HG03175 (cell line): ENCODE measurements at regions not wholly inside any gene's neighbourhood (a gene's known extent, or its start where the extent isn't known, plus 50 kb on each side); places are given as distances from the start of the nearest gene placed in this dataset.
A peak's percentile ranks its signal among the peaks of the same experiment; 100 is the strongest.

Experiments
- ATAC-seq: cut with Tn5 transposase; IDR thresholded peaks from one replicate; pipeline ENCODE4 v1.9.1; 2021; ENCODE audit warnings: mild to moderate bottlenecking, moderate library complexity; ENCODE audit not compliant: unreplicated experiment

DNA sequence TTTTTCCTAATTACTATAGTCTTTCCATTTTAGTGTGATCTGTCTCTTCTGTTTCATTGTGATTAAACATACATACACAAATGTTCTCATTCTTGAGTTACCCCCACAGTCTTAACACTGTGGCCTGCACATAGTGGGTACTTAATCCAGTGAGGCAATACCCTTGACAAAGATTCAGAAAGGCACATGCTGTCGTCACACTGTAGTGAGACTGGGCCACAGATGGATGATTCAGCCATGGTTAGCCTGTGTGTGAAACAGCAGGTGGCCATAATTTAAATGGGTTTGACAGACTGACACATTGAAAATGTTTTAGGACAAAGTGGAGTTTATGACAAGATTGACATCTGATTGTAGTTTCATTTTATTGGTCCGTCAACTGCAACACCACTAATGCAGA lies 313.1 kb downstream of the C11orf87 start:
- ATAC-seq, result no peak

DNA sequence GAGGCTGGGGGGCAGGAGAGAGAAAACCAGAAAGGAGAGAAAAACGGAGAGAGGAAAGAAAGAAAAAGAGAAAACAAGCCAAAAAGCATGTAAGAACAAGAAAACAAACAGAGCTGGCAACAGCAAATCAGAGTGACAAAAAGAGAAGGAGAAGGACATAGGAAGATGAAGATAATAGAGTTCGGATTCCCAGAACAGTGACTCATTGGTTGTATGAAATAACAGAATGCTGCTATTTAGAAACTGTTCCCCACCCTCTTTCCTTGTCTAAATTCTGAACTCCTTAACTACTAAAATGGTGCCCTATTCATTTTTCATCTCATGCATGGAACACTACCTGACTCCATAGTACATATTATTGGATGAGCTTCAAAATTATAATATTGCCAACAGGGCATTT lies 317.4 kb downstream of the C11orf87 start:
- ATAC-seq, result no peak

DNA sequence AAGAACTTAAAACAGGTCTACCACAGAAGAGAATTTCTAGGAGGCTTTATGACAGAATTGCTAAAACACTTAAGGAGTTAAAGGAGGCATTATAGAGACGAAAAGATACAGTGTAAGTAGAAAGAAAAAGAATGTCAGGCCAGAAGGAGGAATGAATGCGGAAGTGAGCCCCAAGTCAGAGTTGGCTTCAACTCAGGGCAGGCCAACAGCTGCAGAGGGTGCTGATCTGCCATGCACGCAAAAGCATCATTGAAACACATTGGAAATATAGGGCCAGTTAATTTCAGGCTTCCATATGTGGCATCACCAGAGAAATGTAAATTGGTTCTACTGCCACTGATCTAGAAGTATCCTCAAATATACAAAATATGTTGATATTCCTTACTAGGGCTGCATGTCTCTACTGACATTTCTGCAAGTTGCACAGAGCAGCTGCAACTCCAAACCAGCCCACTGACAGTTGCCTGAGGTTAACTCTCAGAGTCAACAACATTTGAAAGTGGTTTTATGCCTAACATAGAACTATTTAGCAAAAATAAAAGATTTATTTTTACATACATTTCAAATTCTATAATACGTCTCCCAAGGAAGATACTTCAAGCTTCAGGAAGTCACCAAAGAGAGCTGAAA lies 324.1 kb downstream of the C11orf87 start:
- no peak for ATAC-seq

DNA sequence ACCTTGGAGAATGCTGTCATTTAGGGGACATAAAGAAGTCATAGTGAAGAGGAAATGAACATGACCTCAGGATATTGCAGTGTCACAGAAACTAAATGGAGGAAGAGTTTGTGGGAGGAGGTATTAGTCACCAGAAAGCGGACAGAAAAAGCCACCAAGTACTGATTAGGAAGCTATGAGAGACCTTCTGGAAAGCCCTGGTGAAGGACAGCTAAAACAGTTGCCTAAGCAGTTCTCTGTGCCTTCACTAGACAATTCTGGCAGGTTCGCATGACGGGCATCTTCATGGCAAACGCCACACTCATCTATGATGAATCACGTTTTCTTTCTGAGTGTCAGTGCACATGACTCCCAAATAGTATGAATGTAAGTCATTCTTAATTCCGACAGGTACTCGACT lies 325.8 kb downstream of the C11orf87 start:
- peak; percentile 49 for ATAC-seq

DNA sequence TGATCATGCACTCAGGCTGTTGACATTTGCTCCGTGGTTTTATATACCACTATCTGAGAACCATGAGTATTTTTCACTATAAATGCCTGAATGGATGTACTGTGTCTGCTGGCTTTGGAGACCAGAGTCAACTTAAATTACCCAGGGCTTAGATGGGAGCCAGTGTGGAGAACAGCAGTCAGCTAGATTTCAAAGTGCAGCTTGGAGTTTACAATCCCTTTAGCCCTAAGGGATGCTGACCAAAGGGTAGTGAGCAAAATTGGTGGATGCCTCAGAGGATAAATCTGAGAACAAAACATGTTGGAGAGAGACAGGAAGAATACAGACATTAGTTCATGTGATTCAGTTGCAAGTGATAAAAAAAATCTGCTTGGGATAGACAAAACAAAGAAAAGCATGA lies 327.5 kb downstream of the C11orf87 start:
- no peak for ATAC-seq

DNA sequence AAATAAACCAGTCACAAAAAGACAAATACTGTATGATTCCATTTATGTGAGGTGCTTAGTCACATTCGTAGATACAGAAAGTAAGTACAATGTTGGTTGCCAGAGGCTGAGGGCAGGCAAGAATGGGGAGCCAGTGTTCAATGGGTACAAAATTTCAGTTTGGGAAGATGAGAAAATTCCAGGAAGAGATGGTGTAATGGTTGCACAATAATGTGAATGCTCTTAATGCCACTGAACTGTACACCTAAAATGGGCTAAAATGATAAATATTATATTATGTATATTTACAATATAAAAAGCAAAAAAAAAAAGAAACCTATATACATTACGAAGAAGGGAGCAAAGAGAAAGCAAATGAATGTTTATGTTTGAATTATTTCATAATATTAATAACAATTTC lies 329.0 kb downstream of the C11orf87 start:
- ATAC-seq, result no peak

GRCh38 chr11:109752212-109752825 lies 330.3 kb downstream of the C11orf87 start:
- ATAC-seq, result no peak

DNA sequence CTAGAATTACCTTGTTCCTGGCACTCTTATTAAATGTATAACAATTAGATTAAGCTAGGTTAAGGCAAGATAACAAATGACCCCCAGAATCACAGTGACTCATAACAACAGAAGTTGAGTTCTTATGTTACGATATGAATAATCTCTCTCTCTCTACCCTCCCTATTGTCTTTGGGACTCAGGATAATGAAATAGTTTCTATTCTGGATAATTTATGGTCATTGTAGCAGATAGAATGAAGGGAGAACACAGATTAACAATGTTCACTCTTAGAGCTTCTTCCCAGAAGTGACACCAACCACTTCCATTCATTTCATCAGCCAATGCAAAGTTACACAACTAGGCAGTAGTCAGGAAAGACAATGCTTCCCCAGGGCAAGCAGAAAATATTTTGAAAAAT lies 334.5 kb downstream of the C11orf87 start:
- ATAC-seq, result no peak

DNA sequence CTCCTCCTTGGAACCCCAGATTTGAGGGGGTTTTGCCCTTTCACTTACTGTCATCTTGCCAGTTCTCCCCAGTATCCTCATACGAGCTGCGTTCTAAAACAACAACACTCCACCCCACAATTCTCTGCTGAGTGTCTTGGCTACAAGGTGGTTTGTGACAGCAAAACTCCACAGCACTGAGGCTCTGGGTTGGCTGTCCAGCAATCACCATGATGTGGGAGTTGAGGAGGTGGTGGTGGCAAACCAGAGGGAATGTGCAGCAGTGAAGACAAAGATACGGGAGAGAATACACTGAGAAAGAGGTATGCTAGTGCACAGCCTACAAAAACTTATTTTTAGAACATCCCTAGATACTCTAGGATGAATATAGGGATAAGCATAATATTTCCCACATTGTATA lies 335.0 kb downstream of the C11orf87 start:
- ATAC-seq, result no peak

GRCh38 chr11:109762546-109762945 lies 330.6 kb upstream of the ZC3H12C start:
- no peak for ATAC-seq

GRCh38 chr11:109765709-109766311 lies 327.4 kb upstream of the ZC3H12C start:
- ATAC-seq, result no peak

DNA sequence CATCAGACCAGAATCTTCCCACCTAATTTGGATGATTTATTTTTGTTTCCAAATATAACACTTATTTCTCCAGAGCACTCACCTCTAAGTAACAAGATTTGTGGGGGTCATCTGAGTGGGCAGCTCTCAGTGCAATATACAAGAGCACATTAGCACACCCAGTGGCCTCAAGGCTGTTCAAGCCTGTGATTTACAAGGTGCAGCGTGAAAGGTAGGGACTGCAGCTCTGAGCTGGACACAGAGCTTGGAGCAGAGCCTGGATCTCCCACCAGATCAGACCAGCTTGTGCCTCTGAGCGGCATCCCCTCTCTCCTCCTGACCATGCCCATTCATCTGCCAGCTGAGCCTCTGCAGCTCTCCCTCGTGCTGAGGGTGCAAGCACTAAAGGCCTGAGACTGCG lies 323.3 kb upstream of the ZC3H12C start:
- no peak for ATAC-seq

DNA sequence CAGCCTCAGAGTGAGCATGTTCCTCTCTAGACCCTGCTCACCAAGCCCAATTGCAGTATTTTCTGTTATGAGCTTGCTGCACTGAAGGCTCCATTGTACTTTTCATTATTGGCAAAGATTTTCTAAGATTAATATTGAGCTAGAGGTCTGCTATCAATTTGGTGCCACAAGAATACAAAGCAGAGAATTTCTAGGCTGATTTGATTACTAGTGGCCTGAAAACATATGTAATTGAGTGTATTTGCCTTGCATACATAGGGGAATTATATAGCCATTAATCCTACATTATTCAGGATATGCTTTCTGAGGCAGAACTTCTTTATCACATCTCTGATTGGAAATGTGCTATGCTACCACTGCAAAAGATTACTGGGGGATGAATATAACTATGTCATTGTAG lies 322.9 kb upstream of the ZC3H12C start:
- ATAC-seq, result no peak

DNA sequence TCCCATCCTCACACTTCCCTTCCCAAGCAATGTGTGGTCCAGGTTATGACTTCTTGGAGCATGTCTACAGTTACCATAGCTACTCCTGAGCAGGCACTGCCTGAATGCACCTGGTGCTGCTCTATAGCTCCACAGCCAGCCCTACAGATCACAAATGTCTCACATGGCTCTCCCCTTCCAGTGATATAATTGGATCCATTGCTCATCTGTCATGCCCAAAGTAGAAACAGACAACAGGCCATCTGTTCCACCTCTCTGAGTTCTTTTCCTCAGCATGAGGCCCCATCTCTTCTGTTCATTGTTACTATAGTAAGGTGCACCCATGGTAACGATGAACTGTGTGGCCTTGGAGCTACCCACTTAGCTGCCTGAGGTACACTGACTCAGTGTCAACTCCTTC lies 320.3 kb upstream of the ZC3H12C start:
- no peak for ATAC-seq

DNA sequence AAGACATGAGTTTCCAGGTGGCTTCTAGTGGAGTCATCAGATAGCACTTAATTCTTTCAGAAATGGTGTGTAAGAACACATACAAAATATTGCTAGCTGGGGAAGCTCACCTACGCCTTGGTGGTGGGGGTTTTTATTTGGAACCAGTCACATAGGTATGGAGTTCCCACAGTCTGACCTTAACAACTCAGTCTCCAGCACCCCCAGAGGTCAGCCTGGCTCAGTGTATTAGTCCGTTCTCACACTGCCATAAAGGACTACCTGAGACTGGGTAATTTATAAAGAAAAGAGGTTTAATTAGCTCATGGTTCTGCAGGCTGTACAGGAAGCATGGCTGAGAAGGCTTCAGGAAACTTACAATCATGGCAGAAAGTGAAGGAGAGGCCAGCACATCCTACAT lies 317.5 kb upstream of the ZC3H12C start:
- ATAC-seq, result no peak

DNA sequence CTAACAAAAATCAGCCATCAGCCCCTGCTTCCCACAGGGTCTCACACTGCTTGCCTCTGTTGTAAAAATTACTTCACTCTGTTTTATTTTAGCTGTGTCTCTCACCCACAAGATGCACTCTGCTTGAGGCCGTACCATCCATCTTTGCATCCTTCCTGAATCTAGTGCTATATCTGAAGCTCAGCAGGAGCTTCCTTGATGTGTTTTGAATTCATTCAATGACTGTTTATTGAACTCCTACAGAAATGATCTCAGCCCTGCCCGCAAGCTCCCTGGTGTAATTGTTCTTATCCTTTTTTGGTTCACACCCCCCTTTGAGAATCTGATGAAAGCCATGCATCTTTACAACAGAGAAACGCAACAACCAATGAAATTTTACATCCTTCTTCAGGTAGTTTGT lies 310.2 kb upstream of the ZC3H12C start:
- ATAC-seq, result no peak

DNA sequence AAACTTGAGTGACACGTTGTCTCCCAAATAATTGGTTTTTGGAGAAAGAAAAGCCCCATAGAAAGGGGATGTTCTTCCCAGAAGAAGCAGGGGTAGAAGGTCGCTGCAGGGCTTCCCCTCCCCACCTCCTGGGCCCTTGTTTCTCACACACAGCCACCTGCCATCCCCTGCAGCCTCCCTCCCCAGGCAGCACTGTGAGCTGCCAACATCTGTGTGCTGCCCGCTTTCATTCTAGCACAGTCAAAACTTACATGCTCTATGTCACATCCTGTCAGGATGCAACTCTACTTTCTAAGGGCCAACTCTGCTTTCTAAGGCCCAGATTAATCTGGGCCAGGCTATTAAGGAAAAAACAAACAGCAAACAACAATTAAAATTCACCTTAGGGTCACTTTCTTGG lies 309.4 kb upstream of the ZC3H12C start:
- ATAC-seq, result peak; percentile 98

GRCh38 chr11:109784536-109784935 lies 308.7 kb upstream of the ZC3H12C start:
- no peak for ATAC-seq

- no peak for ATAC-seq
Observed at GRCh38 chr11:109785198-109785597, 308.0 kb upstream of the ZC3H12C start.

GRCh38 chr11:109785714-109786113 lies 307.5 kb upstream of the ZC3H12C start:
- no peak for ATAC-seq

DNA sequence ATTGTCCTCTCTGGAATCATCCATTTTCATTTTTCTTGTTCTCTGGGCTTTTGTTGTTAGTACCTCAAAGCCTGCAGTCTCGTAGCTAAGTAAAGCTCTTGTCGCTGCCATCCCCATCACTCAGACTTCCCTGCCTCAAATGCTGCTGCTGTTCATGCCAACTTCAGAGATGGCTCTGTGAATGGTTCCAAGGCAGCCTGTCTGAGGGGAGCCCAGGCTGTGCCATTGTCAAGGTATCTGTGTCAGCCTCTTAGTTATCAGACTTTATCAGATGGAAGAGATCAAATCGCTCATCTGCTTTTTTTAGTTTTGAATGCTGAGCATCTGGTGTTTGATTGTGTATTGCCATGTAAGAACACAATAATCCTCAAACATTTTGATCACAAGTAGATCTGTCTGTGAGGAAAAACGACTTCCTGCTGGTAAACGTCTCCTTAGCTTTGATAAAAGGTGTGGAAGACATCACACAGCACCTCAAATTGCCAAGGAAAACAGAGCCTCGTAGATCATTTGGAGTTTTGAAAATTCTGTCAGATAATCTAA lies 304.2 kb upstream of the ZC3H12C start:
- ATAC-seq, result no peak

DNA sequence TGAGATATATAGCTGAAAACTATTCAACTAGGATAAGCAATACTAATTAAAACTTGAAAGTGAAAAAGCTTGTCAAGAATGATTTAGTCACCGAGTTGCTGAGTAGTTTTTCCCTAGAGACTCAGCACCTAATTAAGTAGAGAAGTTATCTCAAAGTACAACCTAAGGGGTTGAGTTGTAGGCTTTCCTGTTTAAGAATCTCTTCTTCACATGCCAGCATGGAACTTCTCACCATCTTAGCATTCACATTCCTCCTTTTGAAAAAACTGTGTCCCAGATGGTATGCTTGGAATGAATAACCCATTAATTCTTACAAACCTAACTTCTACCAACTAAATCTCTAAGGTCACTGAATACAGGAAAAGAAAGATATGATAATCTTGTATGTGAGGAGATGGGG lies 303.3 kb upstream of the ZC3H12C start:
- ATAC-seq, result no peak
